HCT116 (cell line): ENCODE measurements at regions not wholly inside any gene's neighbourhood (a gene's known extent, or its start where the extent isn't known, plus 50 kb on each side); places are given as distances from the start of the nearest gene placed in this dataset.

Experiments
- CBX3 ChIP-seq: IDR thresholded peaks from 2 replicates; pipeline ENCODE4 v1.6.1; 2012; ENCODE audit warnings: low read depth
- EGR1 ChIP-seq: IDR thresholded peaks from 2 replicates; pipeline ENCODE4 v1.6.1; 2012; ENCODE audit warnings: low read depth
- EZH2 ChIP-seq: fragments of 200-600 bp; sonication (generic); IDR thresholded peaks from 2 replicates; pipeline ENCODE4 v1.6.1; 2017; ENCODE audit warnings: antibody characterized with exemption, mixed run types
- JUND ChIP-seq: IDR thresholded peaks from 2 replicates; pipeline ENCODE4 v1.6.1; 2012
- POLR2A ChIP-seq: IDR thresholded peaks from 2 replicates; pipeline ENCODE4 v1.7.0; 2011; ENCODE audit warnings: borderline replicate concordance; ENCODE audit not compliant: insufficient read depth, insufficient read length; ENCODE audit errors: extremely low read depth
- POLR2AphosphoS5 ChIP-seq: IDR thresholded peaks from 2 replicates; pipeline ENCODE4 v1.6.1; 2011; ENCODE audit warnings: mild to moderate bottlenecking, low read depth, low read length, moderate library complexity
- RAD21 ChIP-seq: IDR thresholded peaks from 2 replicates; pipeline ENCODE4 v1.6.1; 2012; ENCODE audit warnings: low read depth, mild to moderate bottlenecking
- SRF ChIP-seq: IDR thresholded peaks from 2 replicates; pipeline ENCODE4 v1.6.1; 2012; ENCODE audit warnings: low read depth
- TCF7L2 ChIP-seq: IDR thresholded peaks from 2 replicates; pipeline ENCODE4 v1.7.0; 2011; ENCODE audit warnings: borderline replicate concordance, inconsistent platforms; ENCODE audit not compliant: insufficient read depth, insufficient read length; ENCODE audit errors: extremely low read depth
- TF ChIP-seq, protein P1 (sequence below), 3 experiments: fragments of 200-600 bp in 1 of 3; sonication (generic) in 1 of 3; IDR thresholded peaks in 2 of 3; conservative IDR thresholded peaks in 1 of 3; 2 replicates each; pipeline ENCODE4 v1.5.1; 2012 to 2017; ENCODE audit warnings: low read depth in 2 of 3, low read length in 2 of 3, antibody characterized with exemption in 1 of 3, borderline replicate concordance in 1 of 3, control low read depth in 1 of 3, mild to moderate bottlenecking in 1 of 3, mixed read lengths in 1 of 3, mixed run types in 1 of 3, moderate library complexity in 1 of 3; ENCODE audit not compliant: insufficient read depth in 1 of 3
- TF ChIP-seq, protein P2 (sequence below): IDR thresholded peaks from 2 replicates; pipeline ENCODE4 v1.6.1; 2011; ENCODE audit warnings: mild to moderate bottlenecking, low read length, moderate library complexity; ENCODE audit not compliant: insufficient replicate concordance; ENCODE audit errors: extremely low read depth
- TF ChIP-seq, protein P3 (sequence below): IDR thresholded peaks from 2 replicates; pipeline ENCODE4 v1.6.1; 2012; ENCODE audit warnings: low read depth
- TF ChIP-seq, protein P4 (sequence below): IDR thresholded peaks from 2 replicates; pipeline ENCODE4 v1.6.1; 2012

DNA sequence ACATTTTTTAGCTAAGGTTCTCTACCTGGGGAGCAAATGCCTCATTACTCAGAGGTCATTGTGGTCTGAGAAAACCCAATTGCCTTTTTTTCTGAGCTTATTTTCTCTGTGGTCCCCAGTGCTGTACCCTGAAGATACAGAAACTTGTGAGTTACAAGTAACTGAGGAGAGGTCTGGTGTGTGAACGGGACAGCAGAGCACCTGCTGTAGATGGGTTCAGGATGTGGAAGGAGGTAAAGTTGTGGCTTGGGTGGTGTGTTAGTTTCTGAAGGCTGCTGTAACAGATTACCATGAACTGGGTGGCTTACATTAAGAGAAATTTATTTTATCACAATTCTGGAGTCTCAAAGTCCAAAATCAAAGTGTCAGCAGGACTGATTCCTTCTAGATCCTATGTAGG, 449.1 kb upstream of the NRP1 start:
- TF ChIP-seq, protein P1, sequence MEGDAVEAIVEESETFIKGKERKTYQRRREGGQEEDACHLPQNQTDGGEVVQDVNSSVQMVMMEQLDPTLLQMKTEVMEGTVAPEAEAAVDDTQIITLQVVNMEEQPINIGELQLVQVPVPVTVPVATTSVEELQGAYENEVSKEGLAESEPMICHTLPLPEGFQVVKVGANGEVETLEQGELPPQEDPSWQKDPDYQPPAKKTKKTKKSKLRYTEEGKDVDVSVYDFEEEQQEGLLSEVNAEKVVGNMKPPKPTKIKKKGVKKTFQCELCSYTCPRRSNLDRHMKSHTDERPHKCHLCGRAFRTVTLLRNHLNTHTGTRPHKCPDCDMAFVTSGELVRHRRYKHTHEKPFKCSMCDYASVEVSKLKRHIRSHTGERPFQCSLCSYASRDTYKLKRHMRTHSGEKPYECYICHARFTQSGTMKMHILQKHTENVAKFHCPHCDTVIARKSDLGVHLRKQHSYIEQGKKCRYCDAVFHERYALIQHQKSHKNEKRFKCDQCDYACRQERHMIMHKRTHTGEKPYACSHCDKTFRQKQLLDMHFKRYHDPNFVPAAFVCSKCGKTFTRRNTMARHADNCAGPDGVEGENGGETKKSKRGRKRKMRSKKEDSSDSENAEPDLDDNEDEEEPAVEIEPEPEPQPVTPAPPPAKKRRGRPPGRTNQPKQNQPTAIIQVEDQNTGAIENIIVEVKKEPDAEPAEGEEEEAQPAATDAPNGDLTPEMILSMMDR (IDR thresholded peaks at IDR 0.05 in 2 of 3, conservative IDR thresholded peaks at IDR 0.05 in 1 of 3; ENCODE audit: borderline replicate concordance in 1 of 3, insufficient read depth in 1 of 3, low read depth in 2 of 3, low read length in 2 of 3), result no peak
- TF ChIP-seq EZH2, result no peak
- no peak for TF ChIP-seq RAD21
- TF ChIP-seq POLR2A, result no peak
- TF ChIP-seq SRF, result no peak
- no peak for TF ChIP-seq JUND
- TF ChIP-seq, protein P2, sequence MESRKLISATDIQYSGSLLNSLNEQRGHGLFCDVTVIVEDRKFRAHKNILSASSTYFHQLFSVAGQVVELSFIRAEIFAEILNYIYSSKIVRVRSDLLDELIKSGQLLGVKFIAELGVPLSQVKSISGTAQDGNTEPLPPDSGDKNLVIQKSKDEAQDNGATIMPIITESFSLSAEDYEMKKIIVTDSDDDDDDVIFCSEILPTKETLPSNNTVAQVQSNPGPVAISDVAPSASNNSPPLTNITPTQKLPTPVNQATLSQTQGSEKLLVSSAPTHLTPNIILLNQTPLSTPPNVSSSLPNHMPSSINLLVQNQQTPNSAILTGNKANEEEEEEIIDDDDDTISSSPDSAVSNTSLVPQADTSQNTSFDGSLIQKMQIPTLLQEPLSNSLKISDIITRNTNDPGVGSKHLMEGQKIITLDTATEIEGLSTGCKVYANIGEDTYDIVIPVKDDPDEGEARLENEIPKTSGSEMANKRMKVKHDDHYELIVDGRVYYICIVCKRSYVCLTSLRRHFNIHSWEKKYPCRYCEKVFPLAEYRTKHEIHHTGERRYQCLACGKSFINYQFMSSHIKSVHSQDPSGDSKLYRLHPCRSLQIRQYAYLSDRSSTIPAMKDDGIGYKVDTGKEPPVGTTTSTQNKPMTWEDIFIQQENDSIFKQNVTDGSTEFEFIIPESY, result no peak
- TF ChIP-seq TCF7L2, result no peak
- TF ChIP-seq, protein P3, sequence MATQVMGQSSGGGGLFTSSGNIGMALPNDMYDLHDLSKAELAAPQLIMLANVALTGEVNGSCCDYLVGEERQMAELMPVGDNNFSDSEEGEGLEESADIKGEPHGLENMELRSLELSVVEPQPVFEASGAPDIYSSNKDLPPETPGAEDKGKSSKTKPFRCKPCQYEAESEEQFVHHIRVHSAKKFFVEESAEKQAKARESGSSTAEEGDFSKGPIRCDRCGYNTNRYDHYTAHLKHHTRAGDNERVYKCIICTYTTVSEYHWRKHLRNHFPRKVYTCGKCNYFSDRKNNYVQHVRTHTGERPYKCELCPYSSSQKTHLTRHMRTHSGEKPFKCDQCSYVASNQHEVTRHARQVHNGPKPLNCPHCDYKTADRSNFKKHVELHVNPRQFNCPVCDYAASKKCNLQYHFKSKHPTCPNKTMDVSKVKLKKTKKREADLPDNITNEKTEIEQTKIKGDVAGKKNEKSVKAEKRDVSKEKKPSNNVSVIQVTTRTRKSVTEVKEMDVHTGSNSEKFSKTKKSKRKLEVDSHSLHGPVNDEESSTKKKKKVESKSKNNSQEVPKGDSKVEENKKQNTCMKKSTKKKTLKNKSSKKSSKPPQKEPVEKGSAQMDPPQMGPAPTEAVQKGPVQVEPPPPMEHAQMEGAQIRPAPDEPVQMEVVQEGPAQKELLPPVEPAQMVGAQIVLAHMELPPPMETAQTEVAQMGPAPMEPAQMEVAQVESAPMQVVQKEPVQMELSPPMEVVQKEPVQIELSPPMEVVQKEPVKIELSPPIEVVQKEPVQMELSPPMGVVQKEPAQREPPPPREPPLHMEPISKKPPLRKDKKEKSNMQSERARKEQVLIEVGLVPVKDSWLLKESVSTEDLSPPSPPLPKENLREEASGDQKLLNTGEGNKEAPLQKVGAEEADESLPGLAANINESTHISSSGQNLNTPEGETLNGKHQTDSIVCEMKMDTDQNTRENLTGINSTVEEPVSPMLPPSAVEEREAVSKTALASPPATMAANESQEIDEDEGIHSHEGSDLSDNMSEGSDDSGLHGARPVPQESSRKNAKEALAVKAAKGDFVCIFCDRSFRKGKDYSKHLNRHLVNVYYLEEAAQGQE, result no peak
- TF ChIP-seq, protein P4, sequence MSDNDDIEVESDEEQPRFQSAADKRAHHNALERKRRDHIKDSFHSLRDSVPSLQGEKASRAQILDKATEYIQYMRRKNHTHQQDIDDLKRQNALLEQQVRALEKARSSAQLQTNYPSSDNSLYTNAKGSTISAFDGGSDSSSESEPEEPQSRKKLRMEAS, result no peak
- no peak for TF ChIP-seq POLR2AphosphoS5
- no peak for TF ChIP-seq CBX3
- no peak for TF ChIP-seq EGR1
